COR-L47 (cell line): ENCODE measurements at regions not wholly inside any gene's neighbourhood (a gene's known extent, or its start where the extent isn't known, plus 50 kb on each side); places are given as distances from the start of the nearest gene placed in this dataset.
A peak's percentile ranks its signal among the peaks of the same experiment; 100 is the strongest.

ENCODE experiments used
- DNase-seq: peaks from one replicate; lab custom pipeline; 2025; lab: John Stamatoyannopoulos, UW

DNA sequence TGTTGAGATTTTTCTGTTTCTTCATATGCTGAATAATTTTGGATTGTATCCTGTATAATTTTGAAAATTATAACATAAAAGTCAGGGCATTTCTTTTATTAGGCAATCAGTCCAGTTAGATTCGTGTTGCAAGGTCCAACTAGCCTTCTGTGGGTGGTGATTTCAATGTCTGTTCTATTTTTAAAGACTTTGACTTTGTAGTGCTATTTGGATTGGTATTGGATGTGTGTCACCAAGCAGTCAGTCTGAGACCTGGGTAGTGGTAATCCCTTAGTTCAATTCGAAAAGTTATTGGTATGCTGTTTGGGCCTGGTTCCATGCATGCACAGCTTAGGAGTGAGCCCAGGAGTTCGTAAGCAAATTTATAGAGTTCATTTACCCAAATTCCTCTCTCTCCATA lies 82.2 kb downstream of the EPDR1 start:
- DNase-seq: no peak

DNA sequence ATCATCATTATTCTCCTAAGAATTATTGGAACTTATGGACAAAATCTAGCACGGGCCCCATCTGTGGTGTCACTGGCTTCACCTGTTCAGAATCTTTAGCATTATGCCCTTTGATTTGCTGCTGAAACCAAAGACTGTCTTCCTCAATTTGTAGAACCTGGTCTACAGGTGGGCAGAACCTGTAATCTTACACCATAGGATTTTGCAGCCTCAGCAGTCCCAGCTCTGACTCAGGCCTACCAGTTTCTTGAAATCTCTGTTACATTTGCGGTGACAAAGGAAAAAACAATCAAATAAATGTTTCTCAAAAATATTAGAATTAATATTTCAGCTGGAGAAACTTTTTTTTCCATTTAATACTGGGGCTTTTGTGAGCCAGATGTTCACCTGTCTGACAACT lies 86.1 kb downstream of the EPDR1 start:
- DNase-seq: no peak

DNA sequence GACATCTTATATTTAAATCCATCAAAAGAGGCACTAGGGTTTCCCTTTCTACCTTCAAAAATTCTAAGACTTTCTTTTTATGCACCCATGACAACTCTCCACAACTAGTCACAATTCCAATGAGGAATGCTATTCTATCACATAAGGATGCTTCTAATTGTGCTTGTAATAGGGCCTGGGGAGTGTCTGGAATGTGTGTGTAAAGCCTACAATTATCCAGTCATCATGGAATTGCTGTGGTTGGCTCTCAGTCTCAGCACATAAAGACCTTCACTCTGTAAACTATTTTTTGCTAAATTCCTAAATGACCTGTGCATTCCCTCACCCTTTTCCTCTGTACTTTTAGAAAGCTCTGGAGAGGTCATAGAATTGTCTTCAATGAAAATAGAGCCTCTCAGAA lies 86.7 kb downstream of the EPDR1 start:
- no peak for DNase-seq

DNA sequence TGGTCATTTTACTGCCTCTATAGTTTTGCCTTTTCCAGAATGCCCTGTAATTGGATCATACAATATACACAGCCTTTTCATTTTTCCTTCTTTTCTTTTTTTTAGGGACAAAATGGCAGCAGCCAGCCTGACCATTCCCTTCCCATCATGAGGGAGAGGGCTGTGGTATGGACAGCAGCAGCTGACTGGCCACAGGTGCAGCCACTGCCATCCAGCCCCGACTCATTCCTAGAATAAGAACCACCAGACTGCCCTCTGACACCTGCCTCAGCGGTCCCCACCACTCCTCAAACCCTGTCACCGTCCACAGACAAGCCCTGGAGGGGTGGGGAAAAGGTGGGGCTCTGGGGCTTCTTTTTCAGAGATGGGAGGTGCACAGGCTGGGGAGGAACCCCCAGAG lies 92.8 kb downstream of the EPDR1 start:
- no peak for DNase-seq

DNA sequence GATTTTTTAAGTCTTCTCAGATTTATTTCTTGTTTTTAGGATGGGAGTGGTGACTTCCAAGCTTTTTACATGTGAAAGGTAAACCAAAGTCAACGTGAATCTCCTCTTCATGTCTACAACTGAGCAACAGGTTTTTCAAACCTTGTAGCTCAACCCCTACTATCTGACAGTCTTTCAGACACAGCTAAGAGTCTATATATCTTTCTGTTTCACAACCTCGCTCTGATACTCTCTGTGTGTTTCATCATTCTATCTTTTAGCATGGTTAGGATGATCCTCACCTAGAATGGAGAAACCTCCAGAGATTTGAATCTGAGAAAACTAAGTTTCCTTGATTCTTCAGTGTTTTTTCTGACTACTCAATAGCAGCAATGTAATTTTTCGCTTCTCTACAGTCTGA lies 96.1 kb downstream of the EPDR1 start:
- DNase-seq: no peak

DNA sequence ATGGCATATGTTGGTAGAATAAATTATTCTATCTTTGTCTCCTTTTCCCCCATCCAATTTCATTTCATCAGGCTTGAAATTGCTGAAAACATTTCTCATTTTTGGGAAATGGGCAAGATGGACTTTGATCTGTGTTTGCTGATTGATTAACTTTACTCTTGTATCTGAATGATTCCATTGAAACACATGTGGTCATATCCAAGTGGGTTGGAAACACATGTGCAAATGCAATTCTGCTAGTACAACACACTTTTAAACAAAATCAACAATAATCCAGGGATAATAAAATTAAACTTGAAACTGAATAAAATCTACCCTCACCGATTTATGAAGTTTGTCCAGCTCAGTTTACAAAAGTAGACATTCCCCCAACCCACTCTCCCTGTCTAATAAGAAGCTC lies 96.9 kb downstream of the EPDR1 start:
- DNase-seq: no peak

DNA sequence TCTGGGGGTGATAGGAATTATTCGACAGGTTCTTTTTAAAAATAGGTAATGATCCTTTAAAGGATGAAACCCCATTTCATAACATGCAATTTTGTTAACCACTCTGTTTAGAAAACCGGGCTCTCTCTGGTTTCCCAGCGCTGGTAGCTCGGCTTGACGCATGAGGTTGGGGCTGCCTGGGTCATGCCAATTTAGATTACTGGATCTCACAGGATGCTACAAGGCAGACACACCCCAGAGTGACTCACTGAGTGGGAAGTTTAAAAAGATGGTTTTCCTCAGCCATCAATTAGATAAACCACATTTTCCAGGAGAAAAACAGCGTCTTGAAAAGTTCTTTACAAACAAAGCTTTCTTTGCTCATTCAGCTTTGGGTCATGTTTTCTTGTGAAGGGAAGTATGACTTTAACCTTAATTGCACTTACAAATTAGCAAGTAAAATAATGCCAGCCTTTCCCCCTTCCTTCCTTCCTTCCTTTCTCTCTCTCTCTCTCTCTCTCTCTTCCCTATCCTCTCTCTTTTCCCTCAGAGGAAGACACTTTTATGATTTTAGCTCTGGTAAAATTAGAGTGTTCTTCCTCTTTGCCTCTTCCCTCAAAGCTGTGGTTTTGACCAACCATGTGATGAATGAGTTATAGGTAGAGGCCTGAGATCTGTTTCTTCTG lies 99.8 kb downstream of the EPDR1 start:
- DNase-seq: no peak

DNA sequence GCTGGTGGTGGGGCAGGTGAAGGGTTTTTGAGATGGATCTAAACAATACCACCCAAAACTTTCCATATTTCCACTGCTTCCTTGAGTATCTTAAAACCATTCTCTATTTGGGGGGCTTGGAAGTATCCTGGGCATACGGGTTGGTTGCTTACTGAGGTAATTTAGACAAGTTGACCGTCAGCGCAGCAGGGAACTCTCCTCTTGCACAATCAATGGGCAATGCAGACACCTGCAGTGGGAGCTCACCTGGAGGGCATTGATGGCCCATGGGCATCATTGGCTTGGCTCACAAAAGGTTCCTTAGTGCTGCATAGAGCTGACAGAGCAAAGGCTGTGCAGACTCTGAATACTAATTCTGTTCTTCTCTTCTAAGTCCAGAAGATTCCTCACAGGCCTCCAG lies 101.5 kb downstream of the EPDR1 start:
- no peak for DNase-seq

DNA sequence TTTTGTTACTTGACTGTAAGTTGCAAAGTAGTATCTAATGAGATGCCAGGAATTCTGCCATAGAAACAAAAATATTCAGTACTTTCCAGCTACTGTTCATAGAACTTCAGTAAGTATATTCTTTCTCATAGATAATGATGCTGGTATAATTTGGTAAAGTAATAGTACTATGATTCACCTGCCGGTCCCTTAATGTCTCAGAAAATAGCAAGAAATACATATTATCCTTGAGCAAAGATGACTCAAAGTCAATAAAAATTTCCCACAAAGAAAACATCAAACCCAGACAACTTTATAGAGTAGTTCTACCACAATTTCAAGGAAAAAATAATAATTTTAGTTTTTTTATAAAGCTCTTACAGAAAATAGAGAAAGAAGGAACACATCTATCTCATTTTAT lies 105.4 kb downstream of the EPDR1 start:
- no peak for DNase-seq

DNA sequence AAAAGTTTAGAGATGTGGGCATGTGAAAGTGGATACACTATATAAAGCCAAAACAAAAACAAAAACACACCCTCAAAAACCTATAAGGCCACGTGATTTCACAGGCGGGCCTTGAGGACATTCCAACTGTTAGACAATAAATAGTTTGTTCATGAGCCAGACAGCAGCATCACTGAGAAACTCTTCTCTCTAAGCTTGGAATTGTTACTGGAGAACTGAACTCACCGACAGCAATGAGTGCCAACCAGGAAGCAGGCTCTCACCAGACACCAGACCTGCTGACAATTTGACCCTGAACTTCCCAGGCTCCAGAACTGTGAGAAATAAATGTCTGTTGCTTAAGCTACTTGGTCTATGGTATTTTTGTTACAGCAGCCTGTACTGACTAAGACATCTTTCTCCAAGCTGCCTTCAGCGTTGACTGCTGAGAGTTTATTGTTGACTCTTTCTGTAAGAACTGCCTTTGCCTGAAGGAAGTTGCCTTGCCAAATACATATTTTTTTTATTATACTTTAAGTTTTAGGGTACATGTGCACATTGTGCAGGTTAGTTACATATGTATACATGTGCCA lies 107.5 kb downstream of the EPDR1 start:
- no peak for DNase-seq

DNA sequence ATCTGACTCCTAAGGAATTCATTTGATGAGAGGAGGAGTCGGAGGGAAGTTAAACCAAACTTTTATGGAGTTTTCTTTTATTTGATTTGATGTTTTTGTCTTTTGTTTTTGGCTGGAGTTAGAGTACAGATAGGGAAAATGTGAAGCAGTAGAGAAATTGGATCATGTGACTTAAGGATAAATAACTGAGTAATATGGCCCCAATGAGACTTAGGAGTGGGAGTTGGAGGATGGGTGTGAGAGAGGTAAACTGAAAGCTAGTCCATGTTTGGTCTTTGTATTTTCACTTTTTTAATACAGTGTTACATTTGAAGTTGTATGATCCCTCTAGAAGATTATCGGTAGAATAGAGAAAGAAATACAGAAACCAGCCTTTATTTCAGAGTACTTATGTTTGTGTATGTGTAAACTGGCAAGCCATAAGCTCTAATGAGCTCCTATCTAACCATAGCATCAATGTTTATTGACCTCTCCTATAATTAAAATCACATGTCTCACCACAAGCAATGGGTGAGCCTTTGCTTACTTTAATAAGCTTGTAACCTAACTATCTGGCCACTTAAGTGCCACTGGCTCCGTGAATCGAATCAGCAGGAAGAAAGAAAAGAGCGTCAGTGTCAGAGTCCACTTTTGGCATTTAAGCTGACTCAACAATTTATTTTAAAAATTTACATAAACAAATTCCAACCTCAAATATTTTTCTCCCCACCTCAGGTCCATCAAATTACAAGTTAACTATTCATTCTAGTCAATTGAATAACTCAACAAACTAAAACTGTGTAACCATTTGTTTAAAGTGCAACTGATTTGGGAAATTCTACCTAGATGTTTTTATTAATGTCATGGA lies 113.8 kb downstream of the EPDR1 start:
- no peak for DNase-seq

DNA sequence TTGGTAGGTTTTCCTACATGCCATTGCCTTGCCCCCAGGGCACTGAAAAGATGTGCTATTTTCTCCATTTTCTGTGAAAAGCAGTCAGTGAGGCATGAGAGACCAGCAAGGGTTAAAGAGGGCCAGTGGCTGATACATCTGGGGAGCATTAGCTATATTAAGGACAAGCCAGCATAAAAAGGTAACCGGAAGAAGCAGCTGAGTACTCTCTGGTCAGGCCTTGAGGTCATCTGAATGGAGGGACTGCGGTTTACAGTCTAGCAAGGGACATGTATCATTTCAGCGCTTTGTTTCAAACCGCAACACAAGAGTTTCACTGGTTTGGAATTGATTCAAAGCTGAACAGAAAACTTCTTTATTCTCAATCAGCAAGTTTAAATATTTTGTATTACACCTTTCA lies 120.4 kb downstream of the EPDR1 start:
- no peak for DNase-seq

DNA sequence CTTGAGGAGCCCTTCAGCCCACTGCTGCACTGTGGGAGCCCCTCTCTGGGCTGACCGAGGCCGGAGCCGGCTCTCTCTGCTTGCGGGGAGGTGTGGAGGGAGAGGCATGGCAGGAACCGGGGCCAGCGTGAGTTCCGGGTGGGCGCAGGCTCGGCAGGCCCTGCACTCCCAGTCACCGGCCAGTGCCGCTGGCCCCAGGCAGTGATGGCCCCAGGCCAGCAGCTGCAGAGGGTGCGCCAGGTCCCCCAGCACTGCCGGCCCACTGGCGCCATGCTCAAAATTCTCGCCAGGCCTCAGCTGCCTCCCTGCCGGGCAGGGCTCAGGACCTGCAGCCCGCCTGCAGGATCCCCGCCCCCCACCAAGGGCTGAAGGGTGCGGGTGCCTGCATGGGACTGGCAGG lies 128.4 kb upstream of the STARD3NL start:
- DNase-seq: no peak

DNA sequence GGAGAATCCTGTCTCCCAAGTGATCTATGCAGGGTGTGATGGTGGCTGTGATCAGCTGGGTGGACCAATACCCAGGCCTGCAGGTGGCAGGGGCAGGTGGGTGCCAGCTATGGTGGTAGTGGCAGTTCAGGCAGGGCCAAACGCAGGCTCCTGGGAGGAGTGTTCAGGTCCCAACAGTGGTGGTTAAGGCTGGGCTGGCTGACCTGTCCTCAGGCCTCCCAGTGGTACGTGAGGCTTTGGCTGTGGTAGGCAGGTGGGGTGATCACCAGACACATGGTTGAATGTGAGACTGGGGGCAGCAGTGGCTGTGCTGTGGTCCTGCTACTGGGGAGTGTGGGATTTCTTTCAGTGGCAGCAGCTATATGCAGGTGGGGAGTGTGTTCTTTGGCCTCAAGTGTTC lies 126.7 kb upstream of the STARD3NL start:
- no peak for DNase-seq

DNA sequence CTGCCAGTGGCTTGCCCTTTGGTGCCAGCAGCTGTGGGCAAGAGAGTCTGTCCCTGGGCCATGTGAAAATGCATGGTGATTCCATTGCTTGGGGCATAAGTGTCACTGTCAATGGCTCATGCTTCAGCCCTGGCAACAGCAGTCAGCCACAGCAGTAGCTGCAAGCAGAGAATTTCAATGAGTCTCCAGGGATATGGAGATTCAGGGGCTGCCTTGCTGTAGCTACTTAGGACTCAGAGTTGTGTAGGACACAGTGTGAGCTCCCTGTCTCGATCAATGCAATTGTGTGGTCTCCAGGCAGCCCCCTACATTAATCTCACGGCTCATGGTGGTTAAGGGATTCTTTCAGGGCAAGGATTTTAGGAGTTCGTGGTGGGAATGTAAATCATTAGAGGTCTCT lies 126.3 kb upstream of the STARD3NL start:
- no peak for DNase-seq

DNA sequence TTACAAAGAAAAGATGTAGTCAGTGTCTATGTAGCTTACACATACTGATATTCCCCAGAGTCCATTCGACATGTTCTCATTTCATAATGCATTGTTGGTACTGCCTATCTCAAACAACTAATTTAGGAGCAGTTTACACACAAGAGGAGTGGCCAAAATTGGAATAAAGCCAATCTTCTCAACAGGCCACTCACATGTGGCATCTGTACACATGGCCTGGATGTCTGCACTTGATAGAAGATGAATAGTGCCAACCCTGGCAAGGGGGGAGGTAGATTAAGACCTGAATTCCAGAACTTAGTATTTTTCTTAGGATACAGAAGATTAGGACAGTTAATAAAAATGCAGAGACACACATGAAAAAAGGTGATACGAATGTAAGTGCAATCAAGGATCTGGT lies 125.3 kb upstream of the STARD3NL start:
- peak; percentile 9 for DNase-seq

DNA sequence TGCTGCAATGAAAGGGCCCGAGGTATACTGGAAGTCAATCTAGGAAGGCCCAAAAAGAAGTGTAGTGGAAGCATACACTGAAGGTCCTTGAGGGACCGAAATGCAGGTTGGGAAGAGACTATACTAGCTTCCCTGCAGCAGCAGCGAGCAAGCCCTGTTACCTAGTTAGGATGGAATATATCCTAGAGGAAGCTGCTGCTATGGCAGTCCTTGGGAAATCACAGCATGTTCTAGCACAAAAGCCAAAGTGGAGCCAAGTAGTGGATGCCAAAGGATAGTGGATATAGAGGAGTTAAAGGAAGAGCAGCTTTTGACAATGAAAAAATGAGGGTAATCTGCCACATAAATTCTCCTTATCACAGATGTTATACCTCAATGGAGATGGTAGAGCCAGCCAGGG lies 123.8 kb upstream of the STARD3NL start:
- DNase-seq: no peak

DNA sequence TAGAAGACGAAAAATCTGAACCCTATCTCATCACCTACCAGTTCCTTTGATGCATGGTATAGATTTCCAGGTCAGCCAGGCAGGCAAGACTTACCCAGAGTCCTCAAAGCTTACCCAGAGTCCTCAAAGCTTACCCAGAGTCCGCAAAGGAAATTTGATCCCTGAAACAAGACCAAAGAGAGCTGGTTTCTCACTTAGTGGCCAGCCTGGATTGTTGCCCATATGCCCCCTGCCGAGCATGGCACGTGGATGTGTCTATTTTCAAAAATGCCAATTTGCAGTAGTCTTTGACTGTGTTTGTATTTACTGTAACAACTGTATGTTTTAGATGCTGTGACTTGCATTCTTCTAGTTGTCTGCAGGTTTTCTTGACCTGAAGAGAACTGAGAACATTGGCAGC lies 120.2 kb upstream of the STARD3NL start:
- peak; percentile 22 for DNase-seq

DNA sequence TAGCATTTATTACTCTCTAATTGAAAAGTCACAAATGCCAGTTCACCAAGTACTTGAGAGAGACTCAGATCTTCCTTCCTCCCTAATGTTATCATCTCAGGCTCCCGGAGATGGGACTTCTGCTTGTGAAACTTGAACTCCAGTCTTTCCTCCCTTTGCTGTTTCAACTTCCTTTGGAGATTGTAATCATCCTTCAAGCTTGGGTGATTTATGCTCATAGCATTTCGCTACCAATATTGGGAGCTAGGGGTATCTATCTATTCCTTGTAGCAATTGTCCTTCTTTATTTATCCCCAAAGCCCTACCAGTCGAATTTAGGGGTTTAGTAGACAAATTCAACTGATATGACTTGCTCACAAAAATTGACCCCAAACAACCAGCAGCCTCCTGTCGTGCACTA lies 117.9 kb upstream of the STARD3NL start:
- no peak for DNase-seq

DNA sequence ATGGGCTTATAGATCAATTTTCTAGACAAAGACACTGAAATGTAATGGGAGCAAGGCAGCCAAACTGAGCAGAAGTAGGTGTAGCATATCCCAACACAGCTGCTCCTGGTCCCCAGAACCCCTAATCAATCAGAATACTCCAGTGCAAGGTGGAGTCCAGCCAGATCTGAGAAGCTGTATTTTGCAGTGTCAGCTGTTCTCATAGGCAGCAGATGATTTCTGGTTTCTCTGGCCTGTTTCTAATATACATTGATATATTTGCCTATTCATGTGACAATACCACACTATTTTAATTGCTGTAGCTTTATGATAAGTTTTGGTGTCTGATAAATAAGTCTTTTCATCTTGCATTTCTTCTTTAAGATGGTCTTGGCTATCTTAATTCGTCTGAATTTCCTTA lies 117.4 kb upstream of the STARD3NL start:
- no peak for DNase-seq

DNA sequence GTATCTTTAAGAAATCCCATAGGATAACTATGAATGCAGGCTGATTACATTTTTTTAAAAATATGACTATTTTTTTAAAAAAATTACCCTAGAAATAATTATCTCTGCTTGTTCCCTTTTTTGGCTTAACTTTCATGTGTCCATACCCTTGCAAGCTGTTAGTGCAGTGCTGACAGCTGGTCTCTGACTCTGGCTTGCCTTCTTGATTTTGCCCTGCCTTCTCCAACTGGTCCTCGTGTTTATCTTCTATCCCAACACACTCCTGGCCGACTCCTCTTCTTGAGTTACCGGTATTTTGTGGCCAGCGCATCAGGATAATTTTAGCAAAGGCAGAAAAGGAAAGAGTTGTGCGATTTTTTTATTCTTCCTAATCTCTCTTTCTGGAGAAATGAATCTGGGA lies 111.7 kb upstream of the STARD3NL start:
- no peak for DNase-seq

DNA sequence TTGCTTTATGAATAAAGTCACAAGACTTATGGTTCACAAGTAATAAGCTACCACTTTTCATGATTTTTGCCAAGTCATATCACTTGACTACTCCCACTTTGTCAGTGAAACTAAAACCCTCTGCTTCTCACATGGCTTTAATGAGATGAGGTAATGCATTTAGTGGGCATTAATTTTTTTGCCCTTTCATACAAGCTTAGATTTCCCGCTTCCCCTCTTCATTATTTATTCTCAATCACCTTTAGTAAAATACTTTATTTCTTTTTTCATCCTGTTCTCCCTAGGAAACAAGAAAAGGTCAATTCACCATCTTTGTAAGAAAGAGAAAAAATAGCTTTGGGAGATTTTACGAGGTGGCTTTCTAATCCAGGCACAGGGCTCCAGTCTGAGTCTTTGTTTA lies 109.6 kb upstream of the STARD3NL start:
- no peak for DNase-seq

DNA sequence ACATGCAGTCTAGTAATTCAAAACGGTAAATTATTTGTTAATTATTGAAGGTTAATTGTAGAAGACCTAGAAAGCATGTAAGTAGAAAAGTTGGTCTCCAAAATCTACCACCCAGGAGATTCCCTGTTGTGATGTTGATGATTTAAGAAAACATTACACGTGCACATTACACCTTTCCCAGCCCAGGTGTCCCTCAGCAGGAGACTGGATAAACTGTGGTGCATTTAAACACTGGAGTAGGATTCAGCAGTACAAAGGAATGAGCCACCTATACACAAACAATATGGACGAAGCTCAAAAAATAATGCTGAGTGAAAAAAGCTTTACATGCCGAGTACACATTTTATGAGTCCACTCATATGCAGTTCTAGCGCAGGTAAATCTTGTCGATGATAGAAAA lies 109.0 kb upstream of the STARD3NL start:
- peak; percentile 5 for DNase-seq

DNA sequence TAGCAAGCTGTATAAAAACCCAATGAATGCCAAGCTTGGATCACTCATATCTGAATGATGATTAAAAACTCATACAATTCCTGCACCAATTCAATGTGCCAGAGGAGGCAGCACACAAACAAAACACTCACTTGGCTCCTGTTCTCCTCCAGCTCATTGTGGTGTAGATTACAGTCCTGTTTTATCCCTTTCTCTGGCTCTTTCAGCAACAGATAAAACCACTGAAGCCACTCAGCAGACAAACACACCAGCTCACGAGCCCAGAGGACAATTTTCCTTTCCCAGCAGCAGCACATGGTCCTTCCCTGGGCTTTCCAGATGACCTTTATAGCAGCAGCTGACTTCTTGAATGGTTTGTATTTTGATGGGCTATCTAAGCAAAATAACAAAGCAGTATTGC lies 107.3 kb upstream of the STARD3NL start:
- no peak for DNase-seq
